ENCODE measurements at regions not wholly inside any gene's neighbourhood (a gene's known extent, or its start where the extent isn't known, plus 50 kb on each side); places are given as distances from the start of the nearest gene placed in this dataset.

DNA sequence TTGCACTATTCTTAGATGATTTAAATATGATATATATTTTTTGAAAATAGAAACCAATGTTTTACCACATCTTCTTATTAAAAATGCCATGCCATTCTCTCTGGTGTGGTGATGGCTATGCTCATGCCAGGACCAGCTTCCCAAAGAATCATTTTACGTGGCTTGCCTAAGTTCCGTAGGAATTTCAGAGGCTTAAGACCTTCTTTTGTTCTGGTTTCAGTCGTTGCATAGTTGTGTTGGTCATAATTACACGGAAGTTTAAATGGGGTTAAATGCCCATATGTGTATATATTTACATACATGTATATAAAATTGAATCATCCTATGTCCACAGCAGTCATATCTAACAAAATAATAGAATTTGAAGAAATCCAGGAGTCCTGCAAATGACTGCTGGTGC lies 78.7 kb upstream of the PLPPR5 start:
- ATAC-seq, result no peak
- no peak overlapping the region for H3K4me2 ChIP-seq (ENCODE audit: control insufficient read depth, insufficient read depth)
- no peaks in the 10 kb centered on the region for H4K20me1 ChIP-seq (ENCODE audit: control insufficient read depth, insufficient read depth)
- intact Hi-C loops (cut with micrococcal nuclease; ENCODE audit: unreplicated experiment) (no loop called here), in situ Hi-C loops (cut with MboI) (no loop called here)
- H3K27ac ChIP-seq (ENCODE audit: control insufficient read depth, insufficient read depth), result no peak overlapping the region
- FAIRE-seq, result no peak
- 42% methylated on average over 4 of the region's 4 CpGs for WGBS (ENCODE audit: insufficient coverage, insufficient replicate concordance, low lambda C conversion rate, missing lambda C conversion rate)
- ChIA-PET POLR2A (no interaction called here), CTCF (no interaction called here), SMC1A (ENCODE audit: uncharacterized antibody, unreplicated experiment) (interaction anchor here (1.7 kb wide), 1 partner anchor 12 kb away, joined by 7 read pairs; no protein-coding TSS in a partner anchor), RAD21 (ENCODE audit: unreplicated experiment) (no interaction called here)
- no peaks in the 10 kb centered on the region for H3K36me3 ChIP-seq (ENCODE audit: control insufficient read depth in 2 of 2, insufficient read depth in 2 of 2, low read length in 1 of 2)
- no peaks in the 10 kb centered on the region for H3K9me3 ChIP-seq (replicated peaks; ENCODE audit: control insufficient read depth, insufficient read depth, low read length)
- no peak overlapping the region for H3K9ac ChIP-seq (ENCODE audit: control insufficient read depth, insufficient read depth, low read length)
- no peak overlapping the region for H2AFZ ChIP-seq (ENCODE audit: control insufficient read depth, low read depth, low read length)
- no peaks in the 10 kb centered on the region for H3K79me2 ChIP-seq (ENCODE audit: control insufficient read depth, insufficient read depth, low read length)
- no peak overlapping the region for H3K4me3 ChIP-seq
- H3K4me1 ChIP-seq (ENCODE audit: control insufficient read depth, insufficient read depth, low read length), result no peaks in the 10 kb centered on the region; the same call in 1 of the 2 replicates
- DNase-seq (ENCODE audit: low read depth, low spot score), result no peak
- H3K27me3 ChIP-seq (replicated peaks in 1 of 2; ENCODE audit: control insufficient read depth in 2 of 2, insufficient read depth in 2 of 2, low read length in 1 of 2), result no peaks in the 10 kb centered on the region
- no TSS peak for BruUV-seq (replicated peaks)
- TF ChIP-seq LARP7 (IDR thresholded peaks at IDR 0.05), result no peak
- TF ChIP-seq TBL1XR1 (IDR thresholded peaks at IDR 0.05; ENCODE audit: low read depth, low read length), result no peak
- TF ChIP-seq NR2C1 (IDR thresholded peaks at IDR 0.05), result no peak

DNA sequence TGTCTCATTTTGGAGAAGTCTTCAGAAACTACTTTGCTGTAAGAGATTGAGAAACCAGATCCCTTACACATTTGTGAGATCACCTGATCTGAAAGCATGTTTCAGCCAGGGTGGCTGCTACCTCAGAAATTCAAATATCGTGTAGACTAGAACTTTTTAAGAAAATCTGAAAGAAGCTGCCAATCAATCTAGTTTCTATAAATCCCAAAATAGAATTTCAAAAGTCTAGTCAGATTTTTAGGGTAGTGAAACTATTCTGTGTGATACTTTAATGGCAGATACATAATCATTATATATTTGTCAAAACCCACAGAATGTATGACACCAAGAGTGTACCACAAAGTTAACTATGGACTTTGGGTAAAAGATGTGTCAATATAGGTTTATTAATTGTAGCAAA lies 79.9 kb upstream of the PLPPR5 start:
- no TSS peak for BruUV-seq (replicated peaks)
- ChIA-PET POLR2A (no interaction called here), SMC1A (ENCODE audit: uncharacterized antibody, unreplicated experiment) (no interaction called here), CTCF (no interaction called here), RAD21 (ENCODE audit: unreplicated experiment) (no interaction called here)
- Histone ChIP-seq H3K4me3 (no peak overlapping the region), H4K20me1 (ENCODE audit: control insufficient read depth, insufficient read depth) (no peaks in the 10 kb centered on the region), H3K27ac (ENCODE audit: control insufficient read depth, insufficient read depth) (no peak overlapping the region), H3K36me3 (ENCODE audit: control insufficient read depth in 2 of 2, insufficient read depth in 2 of 2, low read length in 1 of 2) (no peaks in the 10 kb centered on the region), H3K79me2 (ENCODE audit: control insufficient read depth, insufficient read depth, low read length) (no peaks in the 10 kb centered on the region), H3K9me3 (replicated peaks; ENCODE audit: control insufficient read depth, insufficient read depth, low read length) (no peaks in the 10 kb centered on the region), H3K27me3 (replicated peaks in 1 of 2; ENCODE audit: control insufficient read depth in 2 of 2, insufficient read depth in 2 of 2, low read length in 1 of 2) (no peaks in the 10 kb centered on the region), H3K9ac (ENCODE audit: control insufficient read depth, insufficient read depth, low read length) (no peak overlapping the region), H3K4me1 (ENCODE audit: control insufficient read depth, insufficient read depth, low read length) (no peaks in the 10 kb centered on the region; the same call in 1 of the 2 replicates), H2AFZ (ENCODE audit: control insufficient read depth, low read depth, low read length) (no peak overlapping the region), H3K4me2 (ENCODE audit: control insufficient read depth, insufficient read depth) (no peak overlapping the region)
- FAIRE-seq (peak; percentile 68), DNase-seq (ENCODE audit: low read depth, low spot score) (peak; percentile 7), ATAC-seq (peak; percentile 83)
- WGBS (ENCODE audit: insufficient coverage, insufficient replicate concordance, low lambda C conversion rate, missing lambda C conversion rate), result 0% methylated on average over 1 of the region's 1 CpG
- in situ Hi-C loops (cut with MboI) (no loop called here), intact Hi-C loops (cut with micrococcal nuclease; ENCODE audit: unreplicated experiment) (no loop called here)
- TF ChIP-seq, protein P1, sequence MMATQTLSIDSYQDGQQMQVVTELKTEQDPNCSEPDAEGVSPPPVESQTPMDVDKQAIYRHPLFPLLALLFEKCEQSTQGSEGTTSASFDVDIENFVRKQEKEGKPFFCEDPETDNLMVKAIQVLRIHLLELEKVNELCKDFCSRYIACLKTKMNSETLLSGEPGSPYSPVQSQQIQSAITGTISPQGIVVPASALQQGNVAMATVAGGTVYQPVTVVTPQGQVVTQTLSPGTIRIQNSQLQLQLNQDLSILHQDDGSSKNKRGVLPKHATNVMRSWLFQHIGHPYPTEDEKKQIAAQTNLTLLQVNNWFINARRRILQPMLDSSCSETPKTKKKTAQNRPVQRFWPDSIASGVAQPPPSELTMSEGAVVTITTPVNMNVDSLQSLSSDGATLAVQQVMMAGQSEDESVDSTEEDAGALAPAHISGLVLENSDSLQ (IDR thresholded peaks at IDR 0.05), result peak; percentile 92
- TF ChIP-seq BACH1 (IDR thresholded peaks at IDR 0.05; ENCODE audit: borderline replicate concordance) (no peak), RELA (IDR thresholded peaks at IDR 0.05; ENCODE audit: borderline replicate concordance, partially characterized antibody) (no peak), MEF2B (IDR thresholded peaks at IDR 0.05; ENCODE audit: partially characterized antibody, poor library complexity, severe bottlenecking) (peak; percentile 81), ATF7 (IDR thresholded peaks at IDR 0.05; ENCODE audit: low read depth) (no peak), NFIC (IDR thresholded peaks at IDR 0.05; ENCODE audit: low read depth, low read length) (peak; percentile 44; the same call in 1 of the 2 replicates), RAD21 (IDR thresholded peaks at IDR 0.05; ENCODE audit: insufficient read depth, low read depth, low read length) (no peak), ZNF384 (IDR thresholded peaks at IDR 0.05; ENCODE audit: borderline replicate concordance, low read depth, low read length) (no peak), MEF2A (IDR thresholded peaks at IDR 0.05; ENCODE audit: insufficient read depth, low read depth, low read length) (peak; percentile 62; the same call in 1 of the 2 replicates), MTA2 (IDR thresholded peaks at IDR 0.05; ENCODE audit: low read depth) (peak; percentile 76), BHLHE40 (IDR thresholded peaks at IDR 0.05; ENCODE audit: borderline replicate concordance in 1 of 2, low read depth in 2 of 2, low read length in 1 of 2) (peak; percentile 43 to 65; a peak in 3 of 4 replicates), ZNF622 (IDR thresholded peaks at IDR 0.05) (no peak), RUNX3 (IDR thresholded peaks at IDR 0.05; ENCODE audit: low read length) (peak; percentile 31; the same call in 1 of the 2 replicates)

All from GM12878 (cell line).